AG09309 (cell line): ENCODE measurements at regions not wholly inside any gene's neighbourhood (a gene's known extent, or its start where the extent isn't known, plus 50 kb on each side); places are given as distances from the start of the nearest gene placed in this dataset.

Experiments used
- DNase-seq: peaks from one replicate; pipeline ENCODE4 v3.0.0-alpha.2; 2010; ENCODE audit warnings: low read depth
- H3K4me3 ChIP-seq: 2 replicates; pipeline ENCODE4 v1.5.1; 2011; ENCODE audit warnings: mild to moderate bottlenecking, low read depth, low read length, moderate library complexity; ENCODE audit not compliant: control insufficient read depth
- CTCF ChIP-seq: IDR thresholded peaks from 2 replicates; pipeline ENCODE4 v1.5.1; 2011; ENCODE audit warnings: mild to moderate bottlenecking, low read depth, low read length, inconsistent platforms; ENCODE audit not compliant: insufficient read depth, control insufficient read depth; ENCODE audit errors: missing control alignments

- no peak for DNase-seq
- no peak for TF ChIP-seq CTCF
- H3K4me3 ChIP-seq, result no peak overlapping the region
These were observed 615.3 kb upstream of the MGMT start for GRCh38 chr10:128851726-128852125.

GRCh38 chr10:128852449-128852848, 614.6 kb upstream of the MGMT start:
- TF ChIP-seq CTCF, result no peak

GRCh38 chr10:128852902-128853301, 614.1 kb upstream of the MGMT start:
- TF ChIP-seq CTCF, result no peak
- no peak overlapping the region for H3K4me3 ChIP-seq
- no peak for DNase-seq

More at GRCh38 chr10:128852449-128852848, 614.6 kb upstream of the MGMT start:
- no peak for DNase-seq
- H3K4me3 ChIP-seq, result no peak overlapping the region

GRCh38 chr10:128853537-128853936, 613.5 kb upstream of the MGMT start:
- no peak for DNase-seq
- no peak overlapping the region for H3K4me3 ChIP-seq
- TF ChIP-seq CTCF, result no peak

GRCh38 chr10:128854204-128854603, 612.8 kb upstream of the MGMT start:
- H3K4me3 ChIP-seq, result no peak overlapping the region
- no peak for TF ChIP-seq CTCF
- no peak for DNase-seq

- DNase-seq, result no peak
These were observed 612.1 kb upstream of the MGMT start for GRCh38 chr10:128854963-128855362.

More at GRCh38 chr10:128854963-128855362, 612.1 kb upstream of the MGMT start:
- no peak for TF ChIP-seq CTCF
- no peak overlapping the region for H3K4me3 ChIP-seq
